Right forelimb (tissue), 1 donor: ENCODE measurements at regions not wholly inside any gene's neighbourhood (a gene's known extent, or its start where the extent isn't known, plus 50 kb on each side); places are given as distances from the start of the nearest gene placed in this dataset.
"Not testable (repeated sequence)": the region's sequence is repeated elsewhere in the genome, so short reads cannot be mapped to it uniquely, and the experiment has no call there.

Source experiments
- DNase-seq: peaks from one replicate; pipeline ENCODE4 v3.0.0-alpha.2; 2018

GRCh38 chr2:130248355-130248754 is 50.1 kb upstream of the TUBA3E start:
- not testable (repeated sequence) for DNase-seq
